Esophagus squamous epithelium (tissue), 4 donors: ENCODE measurements at regions not wholly inside any gene's neighbourhood (a gene's known extent, or its start where the extent isn't known, plus 50 kb on each side); places are given as distances from the start of the nearest gene placed in this dataset.

Experiments used
- POLR2A ChIP-seq, 4 donors: fragments of 450-650 bp; IDR thresholded peaks; one replicate each; pipeline ENCODE4 v1.6.1; 2017; ENCODE audit warnings: antibody characterized with exemption in 4 of 4, mild to moderate bottlenecking in 4 of 4, moderate library complexity in 3 of 4
- TF ChIP-seq, protein P1 (sequence below), 6 experiments: fragments of 450-650 bp in 4 of 6; fragments of 200-600 bp in 2 of 6; sonication (generic) in 2 of 6; IDR thresholded peaks; one replicate each; pipeline ENCODE4 v1.5.1; 2016 to 2019; ENCODE audit warnings: antibody characterized with exemption in 6 of 6, mild to moderate bottlenecking in 4 of 6, moderate library complexity in 4 of 6

DNA sequence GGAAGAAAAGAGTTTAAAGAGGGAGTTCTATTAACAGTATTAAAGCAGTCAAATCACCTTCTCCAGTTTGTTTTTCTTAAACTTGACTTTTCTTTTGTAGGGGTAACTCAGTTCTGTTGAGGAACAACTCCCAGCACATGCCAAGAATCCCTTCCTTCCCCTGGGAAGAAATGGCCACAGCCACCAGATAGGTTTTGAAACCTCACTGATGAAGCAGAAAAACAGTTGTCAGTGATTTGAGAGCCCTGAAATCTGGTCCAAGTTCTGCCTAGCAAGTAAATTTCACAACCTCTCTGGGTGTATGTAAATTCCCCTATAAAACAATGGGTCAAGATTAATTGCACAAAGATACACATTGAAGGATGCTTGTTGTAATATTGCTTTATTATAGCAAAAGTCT is 167.1 kb downstream of the DHX15 start:
- TF ChIP-seq, protein P1, sequence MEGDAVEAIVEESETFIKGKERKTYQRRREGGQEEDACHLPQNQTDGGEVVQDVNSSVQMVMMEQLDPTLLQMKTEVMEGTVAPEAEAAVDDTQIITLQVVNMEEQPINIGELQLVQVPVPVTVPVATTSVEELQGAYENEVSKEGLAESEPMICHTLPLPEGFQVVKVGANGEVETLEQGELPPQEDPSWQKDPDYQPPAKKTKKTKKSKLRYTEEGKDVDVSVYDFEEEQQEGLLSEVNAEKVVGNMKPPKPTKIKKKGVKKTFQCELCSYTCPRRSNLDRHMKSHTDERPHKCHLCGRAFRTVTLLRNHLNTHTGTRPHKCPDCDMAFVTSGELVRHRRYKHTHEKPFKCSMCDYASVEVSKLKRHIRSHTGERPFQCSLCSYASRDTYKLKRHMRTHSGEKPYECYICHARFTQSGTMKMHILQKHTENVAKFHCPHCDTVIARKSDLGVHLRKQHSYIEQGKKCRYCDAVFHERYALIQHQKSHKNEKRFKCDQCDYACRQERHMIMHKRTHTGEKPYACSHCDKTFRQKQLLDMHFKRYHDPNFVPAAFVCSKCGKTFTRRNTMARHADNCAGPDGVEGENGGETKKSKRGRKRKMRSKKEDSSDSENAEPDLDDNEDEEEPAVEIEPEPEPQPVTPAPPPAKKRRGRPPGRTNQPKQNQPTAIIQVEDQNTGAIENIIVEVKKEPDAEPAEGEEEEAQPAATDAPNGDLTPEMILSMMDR (IDR thresholded peaks at IDR 0.05), result no peak
- TF ChIP-seq POLR2A (IDR thresholded peaks at IDR 0.05), result no peak
